GM12878 (cell line): ENCODE measurements at regions not wholly inside any gene's neighbourhood (a gene's known extent, or its start where the extent isn't known, plus 50 kb on each side); places are given as distances from the start of the nearest gene placed in this dataset.

Source experiments
- ATAC-seq: fragments of 200-7000 bp; cut with Tn5 transposase; 3 replicates; pipeline ENCODE4 v1.9.1; 2020; ENCODE audit warnings: mild to moderate bottlenecking, moderate library complexity
- BruUV-seq: library from RNA; stranded (reverse); fragments of 400-500 nt; replicated peaks from 2 replicates; lab custom pipeline; 2021; lab: Mats Ljungman, UMichigan
- CTCF ChIA-PET: fragments of 300-600 bp; sonication (Branson Sonifier 250); formaldehyde crosslinking; extraction: SDS; loops from one replicate; lab custom pipeline; 2021; ENCODE audit warnings: inconsistent platforms; lab: Yijun Ruan, JAX
- POLR2A ChIA-PET: fragments of 350-600 bp; formaldehyde crosslinking; extraction: SDS; loops from one replicate; lab custom pipeline; 2021; ENCODE audit warnings: inconsistent platforms; lab: Charles Lee
- RAD21 ChIA-PET: fragments of 300-600 bp; sonication (Branson Sonifier 250); formaldehyde crosslinking; loops from one replicate; lab custom pipeline; 2023; ENCODE audit warnings: antibody characterized with exemption; ENCODE audit not compliant: unreplicated experiment; lab: Charles Lee
- SMC1A ChIA-PET: fragments of 300-600 bp; sonication (Branson Sonifier 250); formaldehyde crosslinking; loops from one replicate; lab custom pipeline; 2023; ENCODE audit not compliant: unreplicated experiment, uncharacterized antibody; lab: Charles Lee
- DNase-seq: peaks from one replicate; pipeline ENCODE4 v3.0.0-alpha.2; 2011; ENCODE audit warnings: low read depth, low spot score
- FAIRE-seq: peaks from 3 replicates; lab custom pipeline; 2011; peaks lifted over from hg19 to GRCh38; lab: Jason Lieb, UNC
- H2AFZ ChIP-seq: 2 replicates; pipeline ENCODE4 v1.6.0; 2011; ENCODE audit warnings: low read depth, low read length, control low read depth; ENCODE audit not compliant: control insufficient read depth
- H3K27ac ChIP-seq: 2 replicates; pipeline ENCODE4 v1.5.1; 2011; ENCODE audit warnings: control low read depth; ENCODE audit not compliant: control insufficient read depth, insufficient read depth
- H3K27me3 ChIP-seq, 2 experiments: replicated peaks in 1 of 2; 2 replicates each; pipeline versions ENCODE4 v1.6.0 to v1.6.1; 2011; ENCODE audit warnings: low read length in 1 of 2; ENCODE audit not compliant: control insufficient read depth in 2 of 2, insufficient read depth in 2 of 2
- H3K36me3 ChIP-seq, 2 experiments: 2 replicates each; pipeline ENCODE4 v1.5.1; 2011; ENCODE audit warnings: low read length in 1 of 2; ENCODE audit not compliant: control insufficient read depth in 2 of 2, insufficient read depth in 2 of 2
- H3K4me1 ChIP-seq: 2 replicates; pipeline ENCODE4 v1.6.1; 2011; ENCODE audit warnings: mild to moderate bottlenecking, low read length, moderate library complexity, mixed read lengths; ENCODE audit not compliant: control insufficient read depth, insufficient read depth
- H3K4me2 ChIP-seq: 2 replicates; pipeline ENCODE4 v1.6.0; 2011; ENCODE audit warnings: control low read depth; ENCODE audit not compliant: control insufficient read depth, insufficient read depth
- H3K4me3 ChIP-seq: fragments of 200-600 bp; sonication (generic); 2 replicates; pipeline ENCODE4 v1.5.1; 2016
- H3K79me2 ChIP-seq: 2 replicates; pipeline ENCODE4 v1.6.0; 2011; ENCODE audit warnings: low read length; ENCODE audit not compliant: control insufficient read depth, insufficient read depth
- H3K9ac ChIP-seq: 2 replicates; pipeline ENCODE4 v1.8.0; 2011; ENCODE audit warnings: low read length, control low read depth, mixed read lengths; ENCODE audit not compliant: control insufficient read depth, insufficient read depth
- H3K9me3 ChIP-seq: replicated peaks from 3 replicates; pipeline ENCODE4 v1.5.1; 2011; ENCODE audit warnings: mild to moderate bottlenecking, low read length; ENCODE audit not compliant: control insufficient read depth, insufficient read depth
- H4K20me1 ChIP-seq: 2 replicates; pipeline ENCODE4 v1.6.0; 2011; ENCODE audit not compliant: control insufficient read depth, insufficient read depth
- ATF2 ChIP-seq: IDR thresholded peaks from 2 replicates; pipeline ENCODE4 v1.6.1; 2012; ENCODE audit warnings: low read length, inconsistent platforms
- CEBPZ ChIP-seq: fragments of 150-350 bp; IDR thresholded peaks from 2 replicates; pipeline ENCODE4 v1.6.1; 2016; ENCODE audit warnings: low read depth, low read length
- E4F1 ChIP-seq: fragments of 450-650 bp; IDR thresholded peaks from 2 replicates; pipeline ENCODE4 v1.6.1; 2018; ENCODE audit warnings: borderline replicate concordance, mild to moderate bottlenecking; ENCODE audit not compliant: partially characterized antibody
- HCFC1 ChIP-seq: fragments of 150-350 bp; IDR thresholded peaks from 2 replicates; pipeline ENCODE4 v1.6.1; 2014; ENCODE audit warnings: low read length
- PAX8 ChIP-seq: fragments of 450-650 bp; IDR thresholded peaks from 2 replicates; pipeline ENCODE4 v1.6.1; 2017; ENCODE audit warnings: mild to moderate bottlenecking, moderate library complexity
- RELA ChIP-seq: fragments of 450-650 bp; IDR thresholded peaks from 2 replicates; pipeline ENCODE4 v1.8.0; 2014; ENCODE audit warnings: borderline replicate concordance; ENCODE audit not compliant: partially characterized antibody
- SKIL ChIP-seq: fragments of 450-650 bp; IDR thresholded peaks from 2 replicates; pipeline ENCODE4 v1.6.1; 2017; ENCODE audit warnings: mild to moderate bottlenecking, low read depth, inconsistent platforms; ENCODE audit not compliant: poor library complexity, severe bottlenecking
- ZNF274 ChIP-seq: IDR thresholded peaks from one replicate; pipeline ENCODE4 v1.8.0; 2011; ENCODE audit not compliant: insufficient read length, insufficient read depth
- WGBS: methylation state at CpG from one replicate; pipeline ENCODE4 v1.1.6; 2016; ENCODE audit warnings: low lambda C conversion rate; ENCODE audit not compliant: insufficient replicate concordance, insufficient coverage; ENCODE audit errors: missing lambda C conversion rate; 5-methylcytosine and 5-hydroxymethylcytosine counted together
- in situ Hi-C: fragments of 300-500 bp; cut with MboI; formaldehyde crosslinking; loops from 9 replicates; pipeline ENCODE4 v1.14.3; 2018; ENCODE audit warnings: mixed read lengths
- intact Hi-C: fragments of 100-400 bp; cut with micrococcal nuclease; formaldehyde crosslinking; loops from one replicate; pipeline ENCODE4 v1.14.2; 2022; ENCODE audit not compliant: unreplicated experiment

- Histone ChIP-seq H3K36me3 (no peaks in the 10 kb centered on the region), H3K4me3 (no peak overlapping the region), H3K79me2 (no peaks in the 10 kb centered on the region), H3K9me3 (no peaks in the 10 kb centered on the region), H2AFZ (no peak overlapping the region), H4K20me1 (no peaks in the 10 kb centered on the region), H3K4me2 (no peak overlapping the region), H3K4me1 (no peaks in the 10 kb centered on the region), H3K27ac (no peak overlapping the region), H3K9ac (no peak overlapping the region), H3K27me3 (no peaks in the 10 kb centered on the region)
- in situ Hi-C loops (no loop called here), intact Hi-C loops (no loop called here)
- DNase-seq (no peak), ATAC-seq (no peak), FAIRE-seq (no peak)
- POLR2A ChIA-PET: no interaction called here
- TF ChIP-seq ZNF274 (no peak), RELA (no peak), HCFC1 (no peak), SKIL (no peak), ATF2 (no peak), E4F1 (no peak), CEBPZ (no peak), PAX8 (no peak)
- BruUV-seq: no TSS peak
- WGBS: 32% methylated on average over 1 of the region's 1 CpG
- SMC1A ChIA-PET: no interaction called here
- RAD21 ChIA-PET: no interaction called here
- CTCF ChIA-PET: no interaction called here
Observed at GRCh38 chr12:20183563-20183962, 184.8 kb upstream of the PDE3A start.
